Fibroblast of lung (primary cell): ENCODE measurements at regions not wholly inside any gene's neighbourhood (a gene's known extent, or its start where the extent isn't known, plus 50 kb on each side); places are given as distances from the start of the nearest gene placed in this dataset.

Experiments used
- DNase-seq, 2 donors: peaks; one replicate each; pipeline versions ENCODE4 v3.0.0 to v3.0.0-alpha.2; 2010; ENCODE audit warnings: low read depth in 2 of 2
- H2AFZ ChIP-seq: 2 replicates; pipeline ENCODE4 v1.5.1; 2012; ENCODE audit warnings: low read length, control low read depth, inconsistent platforms
- H3K27ac ChIP-seq: 2 replicates; pipeline ENCODE4 v1.5.1; 2011; ENCODE audit warnings: low read length, control low read depth; ENCODE audit not compliant: insufficient read depth
- H3K27me3 ChIP-seq: 2 replicates; pipeline ENCODE4 v1.5.1; 2011; ENCODE audit warnings: mild to moderate bottlenecking, low read length; ENCODE audit not compliant: control insufficient read depth, insufficient read depth
- H3K36me3 ChIP-seq: 2 replicates; pipeline ENCODE4 v1.5.1; 2011; ENCODE audit warnings: low read length; ENCODE audit not compliant: control insufficient read depth, insufficient read depth
- H3K4me1 ChIP-seq: 2 replicates; pipeline ENCODE4 v1.5.1; 2011; ENCODE audit warnings: low read length; ENCODE audit not compliant: control insufficient read depth, insufficient read depth; ENCODE audit errors: extremely low read depth
- H3K4me2 ChIP-seq: 2 replicates; pipeline ENCODE4 v1.5.1; 2011; ENCODE audit warnings: low read length, control low read depth; ENCODE audit not compliant: insufficient read depth; ENCODE audit errors: extremely low read depth
- H3K4me3 ChIP-seq, 4 experiments: fragments of 200-600 bp in 1 of 4; sonication (generic) in 1 of 4; replicated peaks in 1 of 4; 2 replicates each; pipeline ENCODE4 v1.5.1; 2011 to 2016; ENCODE audit warnings: low read length in 4 of 4, low read depth in 3 of 4, mild to moderate bottlenecking in 3 of 4, control low read depth in 2 of 4, inconsistent platforms in 1 of 4, mixed read lengths in 1 of 4; ENCODE audit not compliant: insufficient read depth in 1 of 4; ENCODE audit errors: control extremely low read depth in 1 of 4
- H3K79me2 ChIP-seq: 2 replicates; pipeline ENCODE4 v1.5.1; 2012; ENCODE audit warnings: mild to moderate bottlenecking, low read length, inconsistent platforms; ENCODE audit not compliant: control insufficient read depth, insufficient read depth
- H3K9ac ChIP-seq: 2 replicates; pipeline ENCODE4 v1.5.1; 2011; ENCODE audit warnings: mild to moderate bottlenecking, low read length, control low read depth; ENCODE audit not compliant: insufficient read depth
- H3K9me3 ChIP-seq: 2 replicates; pipeline ENCODE4 v1.5.1; 2012; ENCODE audit warnings: low read depth, low read length; ENCODE audit not compliant: control insufficient read depth, insufficient read depth
- H4K20me1 ChIP-seq: 2 replicates; pipeline ENCODE4 v1.5.1; 2011; ENCODE audit warnings: low read length; ENCODE audit not compliant: control insufficient read depth, insufficient read depth; ENCODE audit errors: extremely low read depth
- CTCF ChIP-seq, 2 donors: IDR thresholded peaks in 1 of 2; conservative IDR thresholded peaks in 1 of 2; 1 replicate in 1 of 2; 2 replicates in 1 of 2; pipeline ENCODE4 v1.5.1; 2011 to 2012; ENCODE audit warnings: low read length in 2 of 2, control low read depth in 1 of 2, inconsistent platforms in 1 of 2, low read depth in 1 of 2, mild to moderate bottlenecking in 1 of 2
- EZH2 ChIP-seq: IDR thresholded peaks from 2 replicates; pipeline ENCODE4 v1.5.1; 2012; ENCODE audit warnings: low read length, control low read depth, mild to moderate bottlenecking; ENCODE audit errors: missing control alignments

- no peak overlapping the region for H3K4me2 ChIP-seq
- H3K79me2 ChIP-seq = no peaks in the 10 kb centered on the region
- no peaks in the 10 kb centered on the region for H3K4me1 ChIP-seq
- H3K4me3 ChIP-seq = no peak overlapping the region
- peak in 1 of 2 donors; percentile 33 for DNase-seq
- no peak overlapping the region for H2AFZ ChIP-seq
- no peaks in the 10 kb centered on the region for H3K36me3 ChIP-seq
- no peaks in the 10 kb centered on the region for H3K9me3 ChIP-seq
- no peak overlapping the region for H3K27ac ChIP-seq
- H4K20me1 ChIP-seq = no peaks in the 10 kb centered on the region
- no peak overlapping the region for H3K9ac ChIP-seq
- no peaks in the 10 kb centered on the region for H3K27me3 ChIP-seq
- TF ChIP-seq CTCF (conservative IDR thresholded peaks at IDR 0.05 in 1 of 2, IDR thresholded peaks at IDR 0.05 in 1 of 2; ENCODE audit: low read depth in 1 of 2, low read length in 2 of 2) = no peak
- TF ChIP-seq EZH2 = no peak
These were observed 59.4 kb upstream of the ATP2C1 start for GRCh38 chr3:130834476-130834875.

- H3K79me2 ChIP-seq = no peaks in the 10 kb centered on the region
- no peaks in the 10 kb centered on the region for H4K20me1 ChIP-seq
- H2AFZ ChIP-seq = no peak overlapping the region
- no peak overlapping the region for H3K4me2 ChIP-seq
- TF ChIP-seq EZH2 (no peak), CTCF (conservative IDR thresholded peaks at IDR 0.05 in 1 of 2, IDR thresholded peaks at IDR 0.05 in 1 of 2; ENCODE audit: low read depth in 1 of 2, low read length in 2 of 2) (no peak)
- H3K9me3 ChIP-seq = no peaks in the 10 kb centered on the region
- peak in 1 of 2 donors; percentile 5 for DNase-seq
- no peak overlapping the region for H3K9ac ChIP-seq
- H3K36me3 ChIP-seq = no peaks in the 10 kb centered on the region
- no peaks in the 10 kb centered on the region for H3K4me1 ChIP-seq
- H3K27me3 ChIP-seq = no peaks in the 10 kb centered on the region
- no peak overlapping the region for H3K4me3 ChIP-seq
- no peak overlapping the region for H3K27ac ChIP-seq
These were observed 58.4 kb upstream of the ATP2C1 start for GRCh38 chr3:130835483-130835882.

- Histone ChIP-seq H3K4me1 (no peaks in the 10 kb centered on the region), H4K20me1 (no peaks in the 10 kb centered on the region), H3K36me3 (no peaks in the 10 kb centered on the region), H3K4me3 (no peak overlapping the region), H2AFZ (no peak overlapping the region), H3K9me3 (no peaks in the 10 kb centered on the region), H3K27me3 (no peaks in the 10 kb centered on the region), H3K79me2 (no peaks in the 10 kb centered on the region), H3K9ac (no peak overlapping the region), H3K4me2 (no peak overlapping the region), H3K27ac (no peak overlapping the region)
- no peak for DNase-seq
- TF ChIP-seq CTCF (conservative IDR thresholded peaks at IDR 0.05 in 1 of 2, IDR thresholded peaks at IDR 0.05 in 1 of 2; ENCODE audit: low read depth in 1 of 2, low read length in 2 of 2) (no peak), EZH2 (no peak)
These were observed 54.8 kb upstream of the ATP2C1 start for GRCh38 chr3:130838898-130839600.
